ENCODE measurements at regions not wholly inside any gene's neighbourhood (a gene's known extent, or its start where the extent isn't known, plus 50 kb on each side); places are given as distances from the start of the nearest gene placed in this dataset.

GRCh38 chr13:74865656-74866055, 616.3 kb downstream of the TBC1D4 start:
- no peak for DNase-seq

- DNase-seq, result no peak
These were observed 621.2 kb downstream of the TBC1D4 start for GRCh38 chr13:74860789-74861188.

- no peak for DNase-seq
These were observed 631.1 kb downstream of the TBC1D4 start for GRCh38 chr13:74850893-74851292.

GRCh38 chr13:74847966-74848365, 634.0 kb downstream of the TBC1D4 start:
- no peak for DNase-seq

GRCh38 chr13:74845806-74846205, 636.2 kb downstream of the TBC1D4 start:
- DNase-seq, result no peak

GRCh38 chr13:74841651-74842050, 640.3 kb downstream of the TBC1D4 start:
- no peak for DNase-seq

- no peak for DNase-seq
These were observed 640.8 kb downstream of the TBC1D4 start for GRCh38 chr13:74841123-74841522.

- DNase-seq, result no peak
These were observed 642.3 kb downstream of the TBC1D4 start for GRCh38 chr13:74839656-74840055.

- DNase-seq, result no peak
These were observed 643.9 kb downstream of the TBC1D4 start for GRCh38 chr13:74838096-74838495.

GRCh38 chr13:74836628-74837027, 645.3 kb downstream of the TBC1D4 start:
- DNase-seq, result no peak

GRCh38 chr13:74835579-74835978, 646.4 kb downstream of the TBC1D4 start:
- DNase-seq, result no peak

GRCh38 chr13:74825938-74826246, 656.1 kb downstream of the TBC1D4 start:
- DNase-seq, result no peak

GRCh38 chr13:74825152-74825937, 656.6 kb downstream of the TBC1D4 start:
- no peak for DNase-seq

- no peak for DNase-seq
These were observed 661.2 kb downstream of the TBC1D4 start for GRCh38 chr13:74820809-74821208.

GRCh38 chr13:74819549-74819948, 662.4 kb downstream of the TBC1D4 start:
- no peak for DNase-seq

GRCh38 chr13:74816737-74817136, 665.2 kb downstream of the TBC1D4 start:
- DNase-seq, result no peak

- no peak for DNase-seq
These were observed 662.0 kb upstream of the KLF12 start for GRCh38 chr13:74796157-74796556.

- no peak for DNase-seq
These were observed 661.3 kb upstream of the KLF12 start for GRCh38 chr13:74795526-74795925.

- no peak for DNase-seq
These were observed 660.4 kb upstream of the KLF12 start for GRCh38 chr13:74794582-74794981.

GRCh38 chr13:74794147-74794546, 659.9 kb upstream of the KLF12 start:
- no peak for DNase-seq

- no peak for DNase-seq
These were observed 650.8 kb upstream of the KLF12 start for GRCh38 chr13:74784959-74785358.

GRCh38 chr13:74778946-74779345, 644.7 kb upstream of the KLF12 start:
- no peak for DNase-seq

- DNase-seq, result no peak
These were observed 643.9 kb upstream of the KLF12 start for GRCh38 chr13:74778087-74778486.

GRCh38 chr13:74774264-74774663, 640.1 kb upstream of the KLF12 start:
- no peak for DNase-seq

GRCh38 chr13:74773248-74773647, 639.0 kb upstream of the KLF12 start:
- DNase-seq, result no peak
